T-helper 17 cell (primary cell): ENCODE measurements at regions not wholly inside any gene's neighbourhood (a gene's known extent, or its start where the extent isn't known, plus 50 kb on each side); places are given as distances from the start of the nearest gene placed in this dataset.

Source experiments
- ATAC-seq: fragments of 150-1000 bp; cut with Tn5 transposase; 2 replicates; pipeline ENCODE4 v1.10.0; 2021; ENCODE audit warnings: mild to moderate bottlenecking, moderate library complexity
- DNase-seq, 3 donors: peaks; one replicate each; pipeline versions ENCODE4 v3.0.0 to v3.0.0-alpha.2; 2020 to 2021
- H3K9me3 ChIP-seq: one replicate; pipeline ENCODE4 v1.7.0; 2013; ENCODE audit warnings: low read length, mild to moderate bottlenecking; ENCODE audit not compliant: control insufficient read depth, poor library complexity, severe bottlenecking
- H3K27ac Mint-ChIP-seq: one replicate; pipeline ENCODE4 v1.8.0; 2022; ENCODE audit warnings: mild to moderate bottlenecking, moderate library complexity, mixed read lengths
- H3K27me3 Mint-ChIP-seq: one replicate; pipeline ENCODE4 v1.8.0; 2022; ENCODE audit warnings: mixed read lengths
- H3K36me3 Mint-ChIP-seq: one replicate; pipeline ENCODE4 v1.8.0; 2022; ENCODE audit warnings: low read depth, mixed read lengths
- H3K4me1 Mint-ChIP-seq: one replicate; pipeline ENCODE4 v1.8.0; 2022; ENCODE audit warnings: mild to moderate bottlenecking, mixed read lengths
- H3K4me3 Mint-ChIP-seq: one replicate; pipeline ENCODE4 v1.8.0; 2022; ENCODE audit warnings: mild to moderate bottlenecking, moderate library complexity, mixed read lengths

DNA sequence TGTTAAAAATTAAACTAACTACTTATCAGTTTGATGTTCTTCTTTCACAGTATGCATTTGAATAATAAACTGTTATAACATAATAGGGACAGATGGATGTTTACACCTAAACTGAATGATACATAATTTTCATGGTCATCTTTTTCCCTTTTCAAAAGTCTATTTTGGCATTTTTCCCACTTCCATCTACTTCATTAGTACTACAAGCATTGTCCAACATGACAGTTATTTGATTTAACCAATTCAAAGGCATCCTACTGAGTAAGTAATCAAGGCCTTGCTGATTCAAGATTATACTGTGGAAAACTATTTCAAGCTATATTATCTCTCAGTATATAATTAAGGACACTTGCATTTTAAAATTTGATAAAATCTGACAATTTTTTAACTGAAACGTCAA, 212.9 kb downstream of the FAT4 start:
- no peak overlapping the region for H3K4me3 Mint-ChIP-seq

GRCh38 chr4:125529071-125529470, 214.3 kb downstream of the FAT4 start:
- no peak overlapping the region for H3K4me3 Mint-ChIP-seq
- no peak for ATAC-seq
- H3K4me1 Mint-ChIP-seq, result no peaks in the 10 kb centered on the region
- H3K27me3 Mint-ChIP-seq, result no peaks in the 10 kb centered on the region
- H3K36me3 Mint-ChIP-seq, result no peaks in the 10 kb centered on the region
- no peak overlapping the region for H3K27ac Mint-ChIP-seq
- no peak for DNase-seq
- no peaks in the 10 kb centered on the region for H3K9me3 ChIP-seq

More for the DNA sequence above, 212.9 kb downstream of the FAT4 start:
- ATAC-seq (no peak), DNase-seq (no peak)
- no peaks in the 10 kb centered on the region for H3K9me3 ChIP-seq
- Mint-ChIP-seq H3K4me1 (no peaks in the 10 kb centered on the region), H3K27me3 (no peaks in the 10 kb centered on the region), H3K27ac (no peak overlapping the region), H3K36me3 (no peaks in the 10 kb centered on the region)

- H3K27ac Mint-ChIP-seq, result no peak overlapping the region
- no peaks in the 10 kb centered on the region for H3K4me1 Mint-ChIP-seq
- H3K27me3 Mint-ChIP-seq, result no peaks in the 10 kb centered on the region
- no peak for DNase-seq
- ATAC-seq, result no peak
- H3K9me3 ChIP-seq, result no peaks in the 10 kb centered on the region
- H3K36me3 Mint-ChIP-seq, result no peaks in the 10 kb centered on the region
- H3K4me3 Mint-ChIP-seq, result no peak overlapping the region
These were observed 223.9 kb downstream of the FAT4 start for GRCh38 chr4:125538670-125539069.

DNA sequence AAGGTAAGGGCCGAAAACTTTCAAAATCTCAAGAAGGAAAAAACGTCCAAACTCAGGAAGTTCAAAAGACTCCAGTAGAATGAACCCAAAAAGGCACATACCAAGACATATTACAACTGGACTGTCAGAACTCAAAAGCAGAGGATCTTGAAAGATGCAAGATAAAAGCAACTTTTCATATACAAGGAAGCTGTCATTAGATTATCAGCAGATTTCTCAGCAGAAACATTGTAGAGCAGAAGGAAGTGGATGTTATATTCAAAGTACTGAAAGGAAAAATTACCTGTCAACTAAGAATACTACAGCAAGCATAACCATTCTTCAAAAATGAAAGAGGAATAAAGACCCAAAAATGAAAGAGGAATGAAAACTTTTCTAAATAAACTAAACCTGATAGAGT, 224.9 kb downstream of the FAT4 start:
- DNase-seq (no peak), ATAC-seq (no peak)
- H3K9me3 ChIP-seq, result no peaks in the 10 kb centered on the region
- H3K4me1 Mint-ChIP-seq, result no peaks in the 10 kb centered on the region
- H3K36me3 Mint-ChIP-seq, result no peaks in the 10 kb centered on the region
- no peak overlapping the region for H3K27ac Mint-ChIP-seq
- no peaks in the 10 kb centered on the region for H3K27me3 Mint-ChIP-seq
- H3K4me3 Mint-ChIP-seq, result no peak overlapping the region

DNA sequence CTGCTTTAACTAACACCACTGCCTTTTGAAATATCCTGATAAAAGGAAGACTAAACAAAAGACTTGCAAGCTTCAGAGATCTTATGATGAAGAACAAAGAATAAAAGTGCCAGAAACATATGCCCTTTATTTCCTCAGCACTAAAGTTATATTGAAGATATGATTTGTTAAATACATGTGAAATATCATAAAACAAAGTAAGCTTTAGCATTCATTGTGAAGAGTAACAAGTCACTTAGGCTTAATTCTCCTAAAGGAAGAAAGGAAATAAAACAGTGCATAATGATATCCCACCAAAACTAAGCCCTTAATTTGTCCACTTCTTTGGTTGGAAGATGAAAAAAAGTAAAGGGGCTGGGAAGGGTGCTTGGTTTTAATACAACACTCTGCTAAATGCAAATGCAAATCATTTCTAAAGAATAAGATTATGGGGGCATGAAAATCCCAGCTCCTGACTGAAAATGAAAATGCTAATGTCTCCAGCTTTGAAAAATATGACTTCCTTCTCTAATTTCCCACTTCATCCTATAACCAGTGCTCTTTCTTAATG, 227.2 kb downstream of the FAT4 start:
- H3K36me3 Mint-ChIP-seq, result no peaks in the 10 kb centered on the region
- no peaks in the 10 kb centered on the region for H3K9me3 ChIP-seq
- H3K4me3 Mint-ChIP-seq, result no peak overlapping the region
- H3K4me1 Mint-ChIP-seq, result no peaks in the 10 kb centered on the region
- H3K27me3 Mint-ChIP-seq, result no peaks in the 10 kb centered on the region
- no peak for DNase-seq
- H3K27ac Mint-ChIP-seq, result no peak overlapping the region
- ATAC-seq, result no peak

DNA sequence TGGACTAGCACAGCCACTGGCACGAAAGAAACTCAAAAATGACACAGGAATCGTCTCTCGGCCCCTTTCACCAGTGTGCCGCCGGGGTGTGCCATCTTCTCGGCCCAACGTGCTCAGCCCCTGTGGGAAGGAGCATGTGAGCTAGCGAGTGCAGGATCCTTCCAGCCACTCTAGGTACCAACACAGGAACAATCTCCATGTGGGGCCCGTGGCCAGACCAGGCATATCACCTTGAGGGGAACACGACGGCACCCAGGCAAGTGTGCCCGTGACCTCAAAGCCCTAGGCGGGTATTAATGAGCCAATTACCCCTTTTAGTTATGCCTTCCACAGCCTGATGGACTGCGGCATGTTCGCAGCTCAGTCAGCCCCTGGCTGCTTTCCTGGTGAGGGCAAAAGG, 231.5 kb downstream of the FAT4 start:
- no peaks in the 10 kb centered on the region for H3K36me3 Mint-ChIP-seq
- H3K4me3 Mint-ChIP-seq, result no peak overlapping the region
- no peaks in the 10 kb centered on the region for H3K4me1 Mint-ChIP-seq
- no peak overlapping the region for H3K27ac Mint-ChIP-seq
- ATAC-seq (no peak), DNase-seq (no peak)
- H3K27me3 Mint-ChIP-seq, result no peaks in the 10 kb centered on the region
- no peaks in the 10 kb centered on the region for H3K9me3 ChIP-seq

GRCh38 chr4:125547836-125548235, 233.1 kb downstream of the FAT4 start:
- H3K36me3 Mint-ChIP-seq, result no peaks in the 10 kb centered on the region
- no peak for ATAC-seq
- H3K9me3 ChIP-seq, result no peaks in the 10 kb centered on the region
- H3K4me3 Mint-ChIP-seq, result no peak overlapping the region
- H3K27ac Mint-ChIP-seq, result no peak overlapping the region
- H3K27me3 Mint-ChIP-seq, result no peaks in the 10 kb centered on the region
- no peaks in the 10 kb centered on the region for H3K4me1 Mint-ChIP-seq
- no peak for DNase-seq

GRCh38 chr4:125550769-125551168, 236.0 kb downstream of the FAT4 start:
- ATAC-seq, result no peak
- Mint-ChIP-seq H3K4me3 (no peak overlapping the region), H3K36me3 (no peaks in the 10 kb centered on the region), H3K27me3 (no peaks in the 10 kb centered on the region), H3K27ac (no peak overlapping the region), H3K4me1 (no peaks in the 10 kb centered on the region)
- no peaks in the 10 kb centered on the region for H3K9me3 ChIP-seq
- no peak for DNase-seq

DNA sequence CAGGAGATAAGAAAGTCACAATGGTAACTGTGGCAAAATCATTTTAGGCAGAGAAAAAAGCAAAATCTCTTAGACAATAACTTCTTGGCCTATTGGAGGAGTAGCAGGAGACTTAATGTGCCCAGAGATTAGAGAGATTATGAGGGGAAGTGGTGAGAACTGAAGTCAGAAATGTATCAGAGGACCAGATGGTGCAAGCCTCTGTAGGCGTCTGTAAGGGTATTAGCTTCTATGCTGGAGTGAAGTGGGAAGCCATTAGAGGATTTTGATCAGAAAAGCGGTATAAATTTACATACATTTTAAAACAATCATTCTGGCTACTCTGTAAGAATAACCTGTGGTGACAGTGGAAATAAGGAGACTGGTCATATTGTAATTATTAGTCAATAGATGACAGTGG, 236.7 kb downstream of the FAT4 start:
- H3K4me3 Mint-ChIP-seq, result no peak overlapping the region
- ATAC-seq, result no peak
- DNase-seq, result no peak
- H3K27ac Mint-ChIP-seq, result no peak overlapping the region
- H3K9me3 ChIP-seq, result no peaks in the 10 kb centered on the region
- no peaks in the 10 kb centered on the region for H3K4me1 Mint-ChIP-seq
- H3K27me3 Mint-ChIP-seq, result no peaks in the 10 kb centered on the region
- no peaks in the 10 kb centered on the region for H3K36me3 Mint-ChIP-seq

- Mint-ChIP-seq H3K27ac (no peak overlapping the region), H3K4me1 (no peaks in the 10 kb centered on the region), H3K4me3 (no peak overlapping the region), H3K36me3 (no peaks in the 10 kb centered on the region), H3K27me3 (no peaks in the 10 kb centered on the region)
- ATAC-seq (no peak), DNase-seq (no peak)
- H3K9me3 ChIP-seq, result no peaks in the 10 kb centered on the region
These were observed 237.2 kb downstream of the FAT4 start for GRCh38 chr4:125551967-125552366.

GRCh38 chr4:125572601-125573000, 257.8 kb downstream of the FAT4 start:
- no peak for DNase-seq
- Mint-ChIP-seq H3K27ac (no peak overlapping the region), H3K36me3 (no peaks in the 10 kb centered on the region), H3K4me3 (no peak overlapping the region), H3K27me3 (no peaks in the 10 kb centered on the region), H3K4me1 (no peaks in the 10 kb centered on the region)
- no peak for ATAC-seq
- H3K9me3 ChIP-seq, result no peaks in the 10 kb centered on the region

- H3K9me3 ChIP-seq, result no peaks in the 10 kb centered on the region
- no peak for ATAC-seq
- no peaks in the 10 kb centered on the region for H3K4me1 Mint-ChIP-seq
- no peak overlapping the region for H3K4me3 Mint-ChIP-seq
- no peak for DNase-seq
- no peak overlapping the region for H3K27ac Mint-ChIP-seq
- H3K27me3 Mint-ChIP-seq, result no peaks in the 10 kb centered on the region
- H3K36me3 Mint-ChIP-seq, result no peaks in the 10 kb centered on the region
These were observed 258.6 kb downstream of the FAT4 start for GRCh38 chr4:125573368-125573767.

DNA sequence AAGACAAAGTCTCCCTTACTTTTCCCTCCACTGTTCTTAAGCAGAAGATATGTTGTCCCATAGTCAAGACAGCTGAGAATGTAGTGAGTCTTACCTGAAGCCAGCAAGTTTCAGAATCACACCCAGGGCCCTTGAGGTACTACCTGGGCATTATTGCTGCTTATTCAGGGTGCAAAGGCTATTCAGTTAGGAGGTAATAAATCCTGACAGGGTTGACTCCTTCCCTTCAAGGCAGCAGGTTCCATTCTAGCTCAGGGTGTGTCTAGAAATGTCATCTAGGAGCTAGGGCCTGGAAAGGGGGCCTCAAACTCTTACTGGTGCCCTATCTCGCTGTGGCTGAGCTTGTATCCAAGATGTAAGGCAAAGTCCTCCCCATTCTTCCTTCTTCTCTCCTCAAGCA, 259.0 kb downstream of the FAT4 start:
- no peaks in the 10 kb centered on the region for H3K9me3 ChIP-seq
- H3K27me3 Mint-ChIP-seq, result no peaks in the 10 kb centered on the region
- no peaks in the 10 kb centered on the region for H3K4me1 Mint-ChIP-seq
- ATAC-seq (no peak), DNase-seq (no peak)
- H3K27ac Mint-ChIP-seq, result no peak overlapping the region
- no peak overlapping the region for H3K4me3 Mint-ChIP-seq
- no peaks in the 10 kb centered on the region for H3K36me3 Mint-ChIP-seq

- H3K4me1 Mint-ChIP-seq, result no peaks in the 10 kb centered on the region
- no peak overlapping the region for H3K27ac Mint-ChIP-seq
- no peaks in the 10 kb centered on the region for H3K36me3 Mint-ChIP-seq
- no peak overlapping the region for H3K4me3 Mint-ChIP-seq
- no peaks in the 10 kb centered on the region for H3K27me3 Mint-ChIP-seq
- ATAC-seq (no peak), DNase-seq (no peak)
- H3K9me3 ChIP-seq, result no peaks in the 10 kb centered on the region
These were observed 267.5 kb downstream of the FAT4 start for GRCh38 chr4:125582302-125582701.

- H3K27ac Mint-ChIP-seq, result no peak overlapping the region
- no peak overlapping the region for H3K4me3 Mint-ChIP-seq
- ATAC-seq (no peak), DNase-seq (no peak)
- H3K4me1 Mint-ChIP-seq, result no peaks in the 10 kb centered on the region
- no peaks in the 10 kb centered on the region for H3K9me3 ChIP-seq
- H3K36me3 Mint-ChIP-seq, result no peaks in the 10 kb centered on the region
- no peaks in the 10 kb centered on the region for H3K27me3 Mint-ChIP-seq
These were observed 275.4 kb downstream of the FAT4 start for GRCh38 chr4:125590158-125590557.
